Dedifferentiated amniotic fluid mesenchymal stem cell (primary cell): ENCODE measurements at regions not wholly inside any gene's neighbourhood (a gene's known extent, or its start where the extent isn't known, plus 50 kb on each side); places are given as distances from the start of the nearest gene placed in this dataset.

Experiments used
- DNase-seq: peaks from one replicate; pipeline ENCODE4 v3.0.0-alpha.2; 2016; ENCODE audit errors: extremely low spot score

- DNase-seq = peak; percentile 17
Observed at GRCh38 chr9:16337322-16338029, 533.0 kb downstream of the BNC2 start.

GRCh38 chr9:16341177-16341576 lies 529.3 kb downstream of the BNC2 start:
- peak; percentile 36 for DNase-seq

DNA sequence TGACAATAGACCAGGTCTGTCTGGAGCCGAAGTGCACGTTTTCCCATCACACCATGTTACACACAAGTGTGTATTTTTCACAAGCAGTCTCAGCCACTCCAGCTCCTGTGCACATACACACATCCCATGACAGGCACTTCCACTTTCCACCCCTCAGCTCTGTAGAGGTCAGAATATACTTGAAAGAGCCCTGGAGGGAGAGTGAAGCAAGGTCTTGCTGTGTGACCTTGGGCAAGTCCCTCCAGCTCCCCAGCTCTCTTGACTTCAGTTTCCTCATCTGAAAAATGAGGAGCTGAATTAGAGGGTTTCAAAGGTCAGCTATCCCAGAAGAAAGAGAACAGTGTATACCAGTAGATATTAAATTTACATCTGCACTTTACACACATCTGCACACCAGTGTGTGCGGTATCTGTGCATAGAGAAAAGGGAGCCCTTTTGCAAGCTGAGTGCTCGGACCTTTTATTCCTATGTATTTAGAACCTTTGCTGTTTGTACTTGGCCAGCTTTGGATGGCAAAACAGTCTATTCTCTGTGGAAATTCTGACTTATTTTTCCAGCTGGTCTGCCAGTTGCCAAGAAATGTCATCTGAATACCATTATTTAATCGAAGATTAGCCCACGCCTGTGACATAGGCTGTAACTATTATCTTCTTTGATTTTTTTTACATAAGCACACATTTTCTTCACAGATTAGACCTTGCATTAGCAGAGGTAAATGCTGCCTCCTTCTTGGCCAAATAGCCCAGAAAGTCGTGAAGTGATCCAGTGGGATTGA lies 528.0 kb downstream of the BNC2 start:
- no peak for DNase-seq

DNA sequence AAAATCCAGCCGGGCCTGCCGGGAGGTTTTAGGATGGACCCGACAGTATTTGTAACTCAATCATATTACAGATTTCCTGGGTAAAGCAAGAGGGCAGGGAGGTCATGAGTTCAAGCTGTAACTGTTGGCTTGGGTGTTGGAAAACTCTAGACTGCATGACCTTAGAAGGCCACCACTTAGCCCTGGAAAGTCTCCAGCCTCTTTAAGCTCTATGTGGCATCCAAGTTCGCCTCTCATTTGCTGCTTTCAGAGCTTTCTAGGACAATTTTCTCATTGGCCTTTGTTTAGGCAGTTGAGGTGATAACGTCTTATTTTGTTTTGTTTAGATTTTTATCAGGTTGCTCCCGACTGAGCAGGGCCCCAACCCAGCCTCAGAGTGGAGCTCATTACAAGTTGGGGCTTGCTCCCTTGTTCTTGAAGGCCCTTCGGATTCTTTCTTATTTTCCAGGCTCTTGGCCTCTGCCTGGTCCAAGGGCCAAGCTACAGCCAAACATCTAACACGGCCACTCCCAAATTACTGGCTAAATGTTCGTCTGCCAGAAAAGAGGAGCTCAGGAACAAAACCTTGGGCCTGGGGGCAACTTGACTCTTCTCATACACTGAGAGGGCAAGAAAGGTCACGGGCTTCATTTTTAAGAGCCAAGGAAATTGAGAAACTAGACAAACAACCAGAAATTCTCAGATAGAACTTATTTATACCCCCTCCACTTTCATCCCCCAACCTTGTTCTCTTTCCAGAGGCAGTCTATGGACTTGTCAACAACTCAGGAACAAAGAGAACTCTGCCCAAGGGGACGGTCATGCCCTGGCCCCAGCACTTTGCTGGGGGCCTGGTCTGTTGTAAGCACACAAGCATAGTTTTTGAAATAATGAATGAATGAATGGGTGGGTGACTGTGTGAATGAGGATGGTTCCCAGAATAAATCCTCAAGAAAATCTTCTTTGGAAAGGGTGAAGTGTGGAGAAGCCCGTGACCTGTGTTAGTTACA lies 526.9 kb downstream of the BNC2 start:
- no peak for DNase-seq

DNA sequence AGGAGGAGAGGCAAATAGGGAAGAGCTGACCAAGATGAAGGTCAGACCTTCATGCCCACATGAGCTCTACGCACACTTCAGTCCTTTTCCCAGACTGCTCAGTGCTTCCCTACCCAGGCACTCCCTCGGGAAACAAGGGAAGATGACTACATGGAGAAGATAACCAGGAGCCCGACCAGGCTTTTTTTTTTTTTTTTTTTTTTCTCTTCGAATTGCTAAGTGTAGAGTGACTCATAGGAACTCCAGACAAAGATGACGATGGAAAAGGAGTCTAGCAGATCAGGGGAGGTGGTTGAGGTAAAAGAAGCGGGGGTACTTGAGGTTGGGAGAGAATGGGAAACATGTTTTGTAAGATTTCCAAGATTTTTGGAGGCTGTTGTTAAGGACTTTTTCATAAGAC lies 526.1 kb downstream of the BNC2 start:
- peak; percentile 44 for DNase-seq

GRCh38 chr9:16345902-16346301 lies 524.6 kb downstream of the BNC2 start:
- DNase-seq = no peak

DNA sequence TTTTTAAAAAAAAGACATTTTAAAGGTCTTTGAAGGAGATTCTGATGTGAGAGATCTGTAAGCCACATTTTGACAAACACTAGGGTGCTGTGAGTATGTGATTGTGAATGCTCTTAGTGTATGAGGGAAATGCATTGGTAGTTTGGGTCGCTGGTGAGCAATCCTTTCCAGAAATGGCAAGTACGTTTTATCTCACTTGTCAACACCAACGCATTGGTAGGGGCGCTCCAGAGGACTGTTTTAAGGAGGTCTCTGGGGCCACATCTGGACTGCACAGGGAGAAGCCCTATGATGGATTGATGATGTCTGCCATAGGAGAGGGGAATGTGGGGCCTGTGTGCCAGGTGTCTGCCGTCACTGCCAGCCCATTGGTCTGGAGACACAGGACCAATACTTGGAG lies 522.6 kb downstream of the BNC2 start:
- no peak for DNase-seq

DNA sequence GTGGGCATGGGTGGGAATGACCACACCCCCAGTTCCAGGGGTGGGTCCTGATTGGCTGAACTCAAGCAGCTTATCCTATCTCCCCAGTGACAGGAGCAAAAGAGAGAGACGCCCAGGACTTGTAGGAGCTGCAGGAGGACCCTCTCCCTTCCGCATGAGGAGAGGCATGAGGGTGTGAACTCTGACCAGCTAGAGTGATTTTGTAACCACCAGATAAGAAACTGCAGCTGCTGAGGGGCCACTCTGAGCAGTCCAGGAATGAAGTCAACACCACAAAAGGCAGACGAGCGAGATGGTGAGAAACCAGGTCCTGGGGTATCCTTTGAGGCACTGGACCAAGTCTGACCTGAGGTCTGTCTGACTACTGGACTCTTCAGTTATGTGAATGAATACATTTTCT lies 521.9 kb downstream of the BNC2 start:
- no peak for DNase-seq

DNA sequence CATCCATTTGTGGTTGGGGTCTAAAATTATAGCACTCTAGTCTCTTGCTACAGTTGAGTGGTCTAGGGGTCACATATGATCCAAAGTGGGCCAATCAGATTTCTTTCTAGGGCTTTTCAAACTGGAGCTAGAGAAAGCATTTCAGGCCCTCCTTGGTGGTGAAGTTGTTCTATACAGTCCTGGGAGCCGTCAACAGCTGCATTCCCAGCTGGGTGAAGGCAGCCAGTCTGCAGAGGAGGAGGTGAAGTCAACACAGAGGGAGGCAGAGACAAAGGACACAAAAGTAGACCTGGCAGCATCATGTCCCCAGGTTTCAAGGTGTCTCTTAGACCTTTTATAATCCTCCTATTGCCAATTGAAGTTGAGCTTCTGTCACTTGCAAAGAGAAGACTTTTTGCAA lies 518.2 kb downstream of the BNC2 start:
- DNase-seq = no peak

GRCh38 chr9:16352791-16353401 lies 517.6 kb downstream of the BNC2 start:
- DNase-seq = no peak

- DNase-seq = no peak
Observed at GRCh38 chr9:16356196-16356765, 514.2 kb downstream of the BNC2 start.

- DNase-seq = no peak
Observed at GRCh38 chr9:16357828-16358227, 512.6 kb downstream of the BNC2 start.

GRCh38 chr9:16358751-16359150 lies 511.7 kb downstream of the BNC2 start:
- DNase-seq = no peak
